OCI-LY1 (cell line): ENCODE measurements at regions not wholly inside any gene's neighbourhood (a gene's known extent, or its start where the extent isn't known, plus 50 kb on each side); places are given as distances from the start of the nearest gene placed in this dataset.

ENCODE experiments used
- H2AFZ ChIP-seq: fragments of 200-600 bp; sonication (generic), shearing (Covaris generic); 2 replicates; pipeline ENCODE4 v1.6.0; 2014; ENCODE audit warnings: antibody characterized with exemption, mild to moderate bottlenecking, low read length
- H3F3A ChIP-seq: fragments of 200-600 bp; sonication (generic), shearing (Covaris generic); 2 replicates; pipeline ENCODE4 v1.6.0; 2014; ENCODE audit warnings: mild to moderate bottlenecking, antibody characterized with exemption, low read length, moderate library complexity; ENCODE audit not compliant: insufficient read depth
- H3K27ac ChIP-seq: fragments of 200-600 bp; sonication (generic); 2 replicates; pipeline ENCODE4 v1.5.1; 2014; ENCODE audit warnings: low read length, mixed run types, mild to moderate bottlenecking, low read depth; ENCODE audit not compliant: poor library complexity, severe bottlenecking
- H3K27me3 ChIP-seq: fragments of 200-600 bp; sonication (generic); 2 replicates; pipeline ENCODE4 v1.6.0; 2014; ENCODE audit warnings: antibody characterized with exemption, mild to moderate bottlenecking, low read length, moderate library complexity; ENCODE audit not compliant: insufficient read depth
- H3K36me3 ChIP-seq: fragments of 200-600 bp; sonication (generic); 2 replicates; pipeline ENCODE4 v1.6.1; 2014; ENCODE audit warnings: mild to moderate bottlenecking, antibody characterized with exemption, low read length, moderate library complexity, mixed read lengths; ENCODE audit not compliant: insufficient read depth
- H3K4me1 ChIP-seq: fragments of 200-600 bp; sonication (generic); 2 replicates; pipeline ENCODE4 v1.5.1; 2014; ENCODE audit warnings: mild to moderate bottlenecking, low read length, moderate library complexity; ENCODE audit not compliant: insufficient read depth, severe bottlenecking
- H3K4me2 ChIP-seq: fragments of 200-600 bp; sonication (generic), shearing (Covaris generic); 2 replicates; pipeline ENCODE4 v1.6.1; 2014; ENCODE audit warnings: low read length
- H3K4me3 ChIP-seq: fragments of 200-600 bp; sonication (generic); 2 replicates; pipeline ENCODE4 v1.5.1; 2014; ENCODE audit warnings: low read length, low read depth, mild to moderate bottlenecking, mixed read lengths; ENCODE audit not compliant: poor library complexity, severe bottlenecking
- H3K79me2 ChIP-seq: fragments of 200-600 bp; shearing (Covaris generic); 2 replicates; pipeline ENCODE4 v1.6.1; 2016; ENCODE audit warnings: mixed run types, low read length, mixed read lengths; ENCODE audit not compliant: insufficient read depth
- H3K9ac ChIP-seq: fragments of 200-600 bp; sonication (generic), shearing (Covaris generic); 2 replicates; pipeline ENCODE4 v1.6.1; 2014; ENCODE audit warnings: mild to moderate bottlenecking, low read length, mixed read lengths
- H3K9me2 ChIP-seq: fragments of 200-600 bp; sonication (generic), shearing (Covaris generic); 2 replicates; pipeline ENCODE4 v1.6.1; 2014; ENCODE audit warnings: low read depth, mild to moderate bottlenecking, low read length, mixed read lengths
- H3K9me3 ChIP-seq: fragments of 200-600 bp; shearing (Covaris generic); 2 replicates; pipeline ENCODE4 v1.6.1; 2014; ENCODE audit warnings: low read length, mixed read lengths
- H4K20me1 ChIP-seq: fragments of 200-600 bp; sonication (generic), shearing (Covaris generic); 2 replicates; pipeline ENCODE4 v1.6.0; 2016; ENCODE audit warnings: mild to moderate bottlenecking, low read length; ENCODE audit not compliant: insufficient read depth
- EZH2 ChIP-seq: fragments of 200-600 bp; sonication (generic), shearing (Covaris generic); IDR thresholded peaks from 2 replicates; pipeline ENCODE4 v1.8.0; 2017; ENCODE audit warnings: borderline replicate concordance, mixed run types, mild to moderate bottlenecking, antibody characterized with exemption, low read length, moderate library complexity, mixed read lengths
- TF ChIP-seq, protein P1 (sequence below): fragments of 200-600 bp; sonication (generic), shearing (Covaris generic); IDR thresholded peaks from 2 replicates; pipeline ENCODE4 v1.5.1; 2017; ENCODE audit warnings: mild to moderate bottlenecking, antibody characterized with exemption, low read length, moderate library complexity, mixed read lengths

DNA sequence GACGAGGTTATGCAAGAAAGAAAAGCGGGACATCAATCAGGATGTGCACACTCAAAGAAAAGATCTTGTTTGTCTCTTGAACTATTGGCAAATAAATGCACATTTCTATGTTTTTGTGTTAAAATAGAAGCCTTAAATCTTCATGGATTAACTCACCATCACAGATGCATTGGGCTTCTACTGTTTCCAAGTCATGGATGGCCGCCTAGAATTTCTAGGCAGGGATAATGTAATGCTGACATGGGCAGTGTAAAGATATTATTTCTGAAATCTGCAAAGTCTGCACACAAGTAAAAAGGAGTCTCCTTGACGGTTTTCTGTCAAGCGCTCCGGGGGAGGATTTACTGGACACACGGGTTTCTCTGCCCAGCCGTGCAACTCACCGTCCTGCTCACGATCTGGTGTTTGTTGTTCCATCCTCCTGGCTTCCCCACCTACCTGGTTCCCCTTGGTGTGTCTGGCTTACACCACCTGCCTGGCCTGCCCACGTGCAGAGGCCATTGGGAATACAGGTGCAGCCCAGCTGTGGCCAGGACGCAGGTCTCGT lies 103.3 kb upstream of the FZD10 start:
- no peaks in the 10 kb centered on the region for H3K79me2 ChIP-seq
- H3K36me3 ChIP-seq: no peaks in the 10 kb centered on the region
- no peaks in the 10 kb centered on the region for H3K9me3 ChIP-seq
- TF ChIP-seq, protein P1, sequence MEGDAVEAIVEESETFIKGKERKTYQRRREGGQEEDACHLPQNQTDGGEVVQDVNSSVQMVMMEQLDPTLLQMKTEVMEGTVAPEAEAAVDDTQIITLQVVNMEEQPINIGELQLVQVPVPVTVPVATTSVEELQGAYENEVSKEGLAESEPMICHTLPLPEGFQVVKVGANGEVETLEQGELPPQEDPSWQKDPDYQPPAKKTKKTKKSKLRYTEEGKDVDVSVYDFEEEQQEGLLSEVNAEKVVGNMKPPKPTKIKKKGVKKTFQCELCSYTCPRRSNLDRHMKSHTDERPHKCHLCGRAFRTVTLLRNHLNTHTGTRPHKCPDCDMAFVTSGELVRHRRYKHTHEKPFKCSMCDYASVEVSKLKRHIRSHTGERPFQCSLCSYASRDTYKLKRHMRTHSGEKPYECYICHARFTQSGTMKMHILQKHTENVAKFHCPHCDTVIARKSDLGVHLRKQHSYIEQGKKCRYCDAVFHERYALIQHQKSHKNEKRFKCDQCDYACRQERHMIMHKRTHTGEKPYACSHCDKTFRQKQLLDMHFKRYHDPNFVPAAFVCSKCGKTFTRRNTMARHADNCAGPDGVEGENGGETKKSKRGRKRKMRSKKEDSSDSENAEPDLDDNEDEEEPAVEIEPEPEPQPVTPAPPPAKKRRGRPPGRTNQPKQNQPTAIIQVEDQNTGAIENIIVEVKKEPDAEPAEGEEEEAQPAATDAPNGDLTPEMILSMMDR: no peak
- no peak for TF ChIP-seq EZH2
- no peak overlapping the region for H2AFZ ChIP-seq
- no peak overlapping the region for H3K4me2 ChIP-seq
- no peak overlapping the region for H3K4me3 ChIP-seq
- no peak overlapping the region for H3K27ac ChIP-seq
- no peaks in the 10 kb centered on the region for H3K4me1 ChIP-seq
- no peaks in the 10 kb centered on the region for H3K27me3 ChIP-seq
- no peak overlapping the region for H3K9ac ChIP-seq
- H3F3A ChIP-seq: no peaks in the 10 kb centered on the region
- no peaks in the 10 kb centered on the region for H4K20me1 ChIP-seq
- H3K9me2 ChIP-seq: no peaks in the 10 kb centered on the region

DNA sequence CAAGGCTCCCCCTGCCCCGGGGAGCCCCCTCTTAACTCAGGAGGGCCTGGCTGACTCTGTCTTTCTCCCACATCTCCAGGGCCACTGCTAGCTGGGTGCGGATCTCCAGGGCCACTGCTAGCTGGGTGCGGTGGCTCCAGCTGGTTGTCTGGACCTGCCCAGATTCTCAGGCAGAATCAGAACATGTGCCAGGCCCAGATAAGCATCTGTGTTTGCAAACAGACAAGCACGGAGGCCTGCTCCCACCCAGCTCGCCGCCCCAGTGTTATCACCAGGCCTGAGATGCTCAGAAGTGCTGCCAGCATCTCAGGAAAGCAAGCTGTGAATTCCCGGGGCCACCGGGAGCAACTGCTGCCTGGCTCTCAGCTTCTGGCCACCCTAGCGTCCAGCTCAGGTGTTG lies 98.4 kb upstream of the FZD10 start:
- Histone ChIP-seq H3K9me2 (no peaks in the 10 kb centered on the region), H3K9ac (no peak overlapping the region), H2AFZ (no peak overlapping the region), H3K4me2 (no peak overlapping the region), H3K27me3 (no peaks in the 10 kb centered on the region), H3K9me3 (no peaks in the 10 kb centered on the region), H3K36me3 (no peaks in the 10 kb centered on the region), H3K27ac (no peak overlapping the region), H3K79me2 (no peaks in the 10 kb centered on the region), H3K4me3 (no peak overlapping the region), H3F3A (no peaks in the 10 kb centered on the region), H3K4me1 (no peaks in the 10 kb centered on the region), H4K20me1 (no peaks in the 10 kb centered on the region)
- no peak for TF ChIP-seq EZH2
- TF ChIP-seq, protein P1: no peak

DNA sequence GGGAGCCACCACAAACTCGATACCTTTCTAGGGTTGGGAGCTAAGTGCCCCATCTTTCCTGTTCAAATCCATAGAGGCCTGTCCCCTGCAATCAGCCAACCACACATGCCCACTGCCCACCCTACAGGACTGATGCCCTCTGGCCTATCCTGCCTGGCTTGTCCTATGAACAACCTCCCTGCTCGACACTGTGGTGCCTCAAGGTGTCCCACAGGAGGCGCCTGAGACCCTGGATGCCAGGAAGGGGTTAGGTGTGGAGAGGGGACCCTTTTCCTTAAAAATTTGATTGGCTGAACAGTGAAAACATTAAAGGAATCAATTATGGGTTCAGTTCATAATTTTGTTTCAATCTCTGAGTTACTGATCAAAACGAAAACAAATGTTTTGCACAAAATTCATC lies 97.3 kb upstream of the FZD10 start:
- H3K4me3 ChIP-seq: no peak overlapping the region
- H3K4me1 ChIP-seq: no peaks in the 10 kb centered on the region
- no peaks in the 10 kb centered on the region for H3K36me3 ChIP-seq
- H2AFZ ChIP-seq: no peak overlapping the region
- H3K9me3 ChIP-seq: no peaks in the 10 kb centered on the region
- H3K4me2 ChIP-seq: no peak overlapping the region
- no peaks in the 10 kb centered on the region for H3K79me2 ChIP-seq
- TF ChIP-seq EZH2: no peak
- TF ChIP-seq, protein P1: no peak
- no peak overlapping the region for H3K9ac ChIP-seq
- no peaks in the 10 kb centered on the region for H3K27me3 ChIP-seq
- no peak overlapping the region for H3K27ac ChIP-seq
- H4K20me1 ChIP-seq: no peaks in the 10 kb centered on the region
- H3K9me2 ChIP-seq: no peaks in the 10 kb centered on the region
- no peaks in the 10 kb centered on the region for H3F3A ChIP-seq
